Stimulated activated naive CD4-positive, alpha-beta T cell treated with Interleukin-2 at 50 U/mL for 16 hours (primary cell): ENCODE measurements at regions not wholly inside any gene's neighbourhood (a gene's known extent, or its start where the extent isn't known, plus 50 kb on each side); places are given as distances from the start of the nearest gene placed in this dataset.

Source experiments
- DNase-seq: peaks from one replicate; lab custom pipeline; 2025; lab: John Stamatoyannopoulos, UW

DNA sequence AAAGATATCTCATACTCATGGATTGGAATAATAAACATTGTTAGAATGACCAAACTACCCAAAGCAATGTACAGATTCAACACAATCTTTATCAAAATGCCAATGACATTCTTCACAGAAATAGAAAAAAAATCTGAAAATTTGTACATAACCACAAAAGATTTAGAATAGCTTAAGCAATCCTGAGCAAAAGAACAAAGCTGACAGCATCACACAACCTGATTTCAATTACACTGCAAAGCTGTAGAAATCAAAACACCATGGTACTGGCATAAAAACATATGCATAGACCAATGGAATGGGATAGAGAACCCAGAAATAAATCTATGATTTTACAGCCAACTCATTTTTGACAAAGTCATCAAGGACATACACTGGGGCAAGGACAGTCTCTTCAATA is 130.0 kb upstream of the TMEM72 start:
- DNase-seq = no peak

DNA sequence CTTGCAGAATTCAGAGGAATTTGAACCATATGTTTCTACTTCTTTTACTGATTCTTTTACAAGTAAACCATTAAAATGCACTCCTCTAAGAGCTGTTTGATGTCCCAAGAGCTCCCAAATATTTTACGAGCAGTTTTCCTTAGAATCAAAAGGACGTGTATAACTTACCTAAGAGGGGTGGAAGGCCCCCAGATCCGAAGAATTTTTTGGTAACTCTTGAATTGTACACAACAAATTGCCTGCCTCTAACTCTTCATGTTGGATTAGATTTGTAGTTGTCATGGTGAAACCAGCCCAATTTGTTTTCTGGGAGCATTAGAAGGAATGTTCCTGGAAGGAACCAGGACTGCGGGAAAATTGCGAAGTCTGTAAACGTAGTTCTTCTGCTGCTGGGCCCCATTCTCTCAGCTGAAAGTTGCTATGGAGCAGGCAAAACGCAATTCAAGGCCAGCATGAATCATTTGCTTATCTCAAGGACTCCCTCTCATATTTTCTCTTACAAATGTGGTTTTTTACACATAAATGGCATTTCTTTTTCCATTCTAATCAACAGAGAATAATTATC is 124.8 kb upstream of the TMEM72 start:
- DNase-seq = no peak

DNA sequence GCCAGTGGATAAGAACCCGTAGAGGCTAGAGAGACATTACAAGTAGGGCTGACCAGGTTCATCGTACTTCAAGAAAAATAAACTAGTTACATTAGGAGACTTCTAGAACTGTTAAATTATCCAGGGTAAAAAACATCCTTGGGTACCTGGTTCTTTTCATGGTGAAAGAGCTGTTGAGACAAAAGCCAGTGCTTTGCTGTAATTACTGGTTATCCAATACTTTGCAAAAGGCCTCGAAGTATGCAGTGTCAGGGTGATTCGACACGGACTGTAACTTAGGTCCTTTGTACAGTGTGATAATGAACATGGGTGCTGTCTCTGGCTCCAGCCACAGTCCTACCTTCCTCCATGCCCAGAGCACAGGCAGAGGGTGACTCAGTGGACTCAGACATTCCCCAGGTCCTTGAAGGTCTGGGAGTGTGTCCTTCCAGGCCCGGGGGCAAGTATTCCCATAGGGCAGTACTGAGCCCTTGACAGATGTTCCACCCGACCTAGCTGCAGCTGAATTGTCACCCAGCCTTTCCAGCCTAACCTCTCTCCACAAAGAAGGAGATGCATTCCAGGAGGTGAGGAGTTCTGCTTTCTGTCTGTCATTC is 123.6 kb upstream of the TMEM72 start:
- no peak for DNase-seq

DNA sequence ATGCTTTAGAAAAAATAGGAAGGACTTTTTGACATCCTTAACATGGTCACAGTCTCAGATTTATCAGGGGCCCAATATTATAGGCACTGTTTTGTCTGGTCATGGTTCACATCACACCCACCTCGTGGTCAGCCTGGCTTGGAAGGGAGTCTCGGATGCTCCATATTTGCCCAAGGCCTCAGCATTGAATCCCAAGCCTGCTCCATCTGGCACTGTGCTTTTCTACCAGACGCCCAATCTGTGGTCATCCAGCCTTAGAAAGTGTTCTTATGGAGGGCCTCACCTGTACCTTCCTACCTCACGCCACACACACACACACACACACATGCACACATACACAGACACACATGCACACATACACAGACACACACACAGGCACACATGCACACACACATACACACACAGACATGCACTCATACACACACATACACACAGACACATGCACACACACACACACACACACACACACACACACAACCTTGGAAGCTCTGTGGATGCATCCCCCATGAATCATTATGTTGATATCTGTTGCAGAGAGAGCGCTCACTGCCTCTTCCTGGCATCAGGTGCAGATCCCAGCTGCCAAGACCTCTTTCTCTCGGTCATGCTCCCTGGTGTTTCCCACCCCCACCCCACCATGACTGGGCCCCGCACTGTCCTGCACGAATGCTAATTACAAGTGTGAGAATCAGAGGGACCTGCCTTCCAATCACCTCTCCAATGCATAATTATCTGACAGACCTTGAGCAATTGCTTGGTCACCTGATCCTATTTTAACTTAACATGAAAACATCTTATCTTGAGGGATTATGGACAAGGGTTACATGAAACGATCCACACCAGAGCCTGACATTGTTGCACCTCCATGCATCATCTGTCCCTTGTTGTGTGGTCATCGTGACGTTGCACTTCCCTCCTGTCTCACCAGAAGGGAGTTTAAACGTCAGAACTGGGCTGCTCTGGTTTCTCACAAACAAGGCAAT is 122.7 kb upstream of the TMEM72 start:
- no peak for DNase-seq

DNA sequence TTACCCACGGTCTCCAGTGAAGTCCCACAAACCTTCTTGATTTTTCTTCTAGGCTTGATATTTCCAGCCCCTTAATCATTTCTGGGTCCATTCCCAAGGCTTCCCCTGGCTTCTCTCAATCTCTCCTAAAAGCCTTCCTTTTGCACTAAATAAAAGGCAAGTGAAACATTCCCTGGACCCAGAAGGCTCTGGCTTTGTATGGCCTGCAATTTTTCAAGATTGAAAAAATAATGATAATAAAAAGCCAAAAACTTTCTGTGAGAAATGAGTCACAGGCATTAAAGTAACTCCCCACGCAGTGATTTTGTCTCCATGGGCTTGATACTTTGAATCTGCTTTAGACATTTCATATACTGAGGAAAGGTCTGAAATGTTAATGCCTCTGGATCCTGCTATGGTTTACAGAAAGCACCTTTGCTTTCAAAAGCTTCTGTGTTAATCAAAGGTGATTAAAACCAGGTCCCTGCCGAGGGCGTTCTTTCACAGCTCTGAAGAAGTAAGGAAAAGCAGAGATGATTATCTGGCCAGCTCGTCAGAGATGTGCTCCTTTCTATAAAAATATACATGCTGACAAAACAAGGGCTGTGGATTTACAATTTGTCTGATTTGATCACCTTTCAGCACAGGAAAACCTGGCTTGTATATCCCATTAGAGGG is 118.9 kb upstream of the TMEM72 start:
- no peak for DNase-seq

DNA sequence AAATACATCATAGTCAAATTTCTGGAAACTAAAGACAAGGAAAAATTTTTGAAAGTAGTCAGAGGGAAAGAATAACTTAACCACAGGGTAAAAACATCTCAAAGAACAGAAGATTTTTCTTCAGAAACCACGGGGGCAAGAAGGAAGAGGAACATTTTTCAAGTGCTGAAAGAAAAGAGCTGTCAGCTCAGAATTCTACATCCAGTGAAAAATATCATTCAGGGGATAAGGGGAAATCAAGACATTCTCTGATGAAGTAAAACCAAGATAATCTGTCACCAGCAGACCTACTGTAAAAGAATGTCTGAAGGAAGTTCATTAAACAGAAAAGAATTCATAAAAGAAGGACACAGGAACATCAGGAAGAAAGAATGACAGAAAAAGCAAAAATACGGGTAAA is 111.2 kb upstream of the TMEM72 start:
- DNase-seq = no peak

DNA sequence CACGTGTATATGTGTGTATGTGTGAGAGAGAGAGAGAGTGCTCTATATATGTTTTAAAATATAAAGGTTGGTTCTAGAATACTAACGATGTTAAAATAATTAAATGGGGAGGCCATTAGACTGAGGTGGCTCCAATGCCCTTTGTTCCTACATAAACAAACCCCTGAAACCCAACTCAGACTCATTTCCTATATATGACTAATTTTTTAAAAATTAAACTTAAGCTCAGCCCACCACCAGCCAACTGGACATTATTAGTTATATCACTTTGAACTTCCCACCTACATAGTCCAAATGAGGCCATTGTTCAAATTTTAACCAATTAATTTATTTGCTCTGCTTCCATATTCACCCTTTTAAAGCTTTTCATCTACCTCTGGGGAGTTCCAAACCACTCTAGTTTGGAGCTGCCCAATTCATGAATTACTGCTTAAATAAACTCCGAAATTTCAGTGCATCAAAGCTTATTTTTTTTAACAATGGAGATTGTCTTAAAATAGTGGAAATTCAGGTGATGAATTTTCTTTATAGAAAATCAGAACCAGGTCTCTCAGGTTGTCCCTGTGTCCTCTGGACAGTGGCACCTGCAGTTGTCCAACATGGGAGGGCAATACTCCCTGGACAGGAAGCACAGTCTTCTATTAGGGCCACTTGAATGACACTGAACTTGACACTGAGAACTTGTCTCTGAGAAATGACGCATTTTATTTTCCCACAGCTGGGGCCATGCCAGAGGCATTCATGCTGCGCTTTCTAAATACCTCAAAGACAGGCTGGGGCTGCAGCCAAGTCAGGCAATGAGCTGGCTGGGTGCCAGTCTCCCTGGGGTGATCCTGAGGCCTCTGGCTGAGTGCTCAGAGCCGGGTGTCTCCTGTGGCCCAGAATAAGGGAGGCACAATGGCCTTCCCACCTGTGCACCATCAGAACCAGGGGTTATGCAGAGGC is 109.5 kb upstream of the TMEM72 start:
- no peak for DNase-seq

DNA sequence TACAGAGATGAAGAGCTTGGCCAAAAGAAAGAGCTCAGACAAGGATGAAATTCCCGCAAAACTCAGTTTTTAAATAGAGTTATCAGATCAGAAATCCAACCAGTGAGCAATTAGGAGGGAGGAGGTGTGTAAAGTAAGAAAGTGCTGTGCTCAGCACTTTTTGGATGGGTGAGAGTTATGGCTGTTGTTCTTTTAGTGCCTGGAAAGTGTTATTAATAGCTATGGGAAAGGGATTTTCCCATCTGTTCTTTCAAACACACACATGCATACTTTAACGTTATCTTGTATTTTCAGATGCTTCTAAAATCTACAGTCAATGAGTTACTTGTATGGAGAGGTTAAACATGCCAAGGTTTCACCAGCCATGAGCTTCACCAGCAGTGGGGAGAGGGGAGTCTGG is 107.3 kb upstream of the TMEM72 start:
- no peak for DNase-seq

DNA sequence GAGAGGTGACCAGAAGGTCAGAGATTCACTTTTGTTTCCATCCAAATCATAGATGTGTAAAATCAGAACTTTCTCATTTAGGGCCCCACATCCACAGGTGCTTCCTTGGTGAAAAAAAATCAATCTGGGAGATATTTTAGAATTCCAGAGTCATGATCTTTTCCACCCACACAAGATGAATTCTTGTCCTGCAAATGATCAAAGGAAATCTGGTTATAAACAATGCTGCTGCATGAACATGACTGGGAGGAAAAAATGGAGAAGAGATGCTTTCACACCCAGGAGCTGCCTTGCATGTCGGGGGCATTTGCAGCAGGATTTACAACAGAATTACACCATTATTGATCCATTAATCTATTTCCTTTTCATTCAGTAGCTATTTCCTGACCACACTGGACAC is 106.5 kb upstream of the TMEM72 start:
- no peak for DNase-seq

DNA sequence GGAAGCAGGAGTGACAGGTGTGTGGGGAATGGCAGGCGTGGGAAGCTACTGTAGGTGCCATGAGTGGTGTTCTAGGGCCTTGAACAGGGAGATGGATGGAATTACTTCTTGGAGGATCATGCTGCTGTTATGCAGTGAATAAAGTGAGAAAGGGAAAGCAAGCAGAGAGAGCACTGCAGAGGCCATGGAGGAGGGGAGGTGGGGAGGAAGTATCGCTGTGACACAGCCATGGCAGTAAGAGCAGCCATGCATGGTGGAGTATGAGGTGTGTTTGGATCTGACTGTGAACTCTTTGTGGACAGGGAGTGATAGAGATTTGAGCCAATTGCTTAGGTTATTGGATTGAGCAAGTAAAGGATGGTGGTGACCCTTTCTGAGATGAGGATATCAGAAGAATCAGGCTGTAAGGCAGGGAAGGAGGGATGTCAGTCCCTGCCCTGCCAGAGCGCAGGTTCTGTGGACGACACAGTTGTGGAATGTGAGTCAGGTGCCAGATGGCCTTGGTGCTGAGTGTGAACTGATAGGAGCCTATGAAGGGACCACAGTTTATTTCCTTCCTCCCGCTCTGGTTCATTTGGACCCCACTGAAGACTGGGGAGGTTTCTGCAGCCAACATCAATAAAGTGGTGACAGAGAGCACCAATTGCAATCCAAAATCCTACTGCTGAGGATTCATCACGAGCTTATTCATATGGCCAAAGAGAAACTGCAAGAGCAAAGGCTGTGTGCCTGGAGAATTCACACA is 105.5 kb upstream of the TMEM72 start:
- DNase-seq = no peak

DNA sequence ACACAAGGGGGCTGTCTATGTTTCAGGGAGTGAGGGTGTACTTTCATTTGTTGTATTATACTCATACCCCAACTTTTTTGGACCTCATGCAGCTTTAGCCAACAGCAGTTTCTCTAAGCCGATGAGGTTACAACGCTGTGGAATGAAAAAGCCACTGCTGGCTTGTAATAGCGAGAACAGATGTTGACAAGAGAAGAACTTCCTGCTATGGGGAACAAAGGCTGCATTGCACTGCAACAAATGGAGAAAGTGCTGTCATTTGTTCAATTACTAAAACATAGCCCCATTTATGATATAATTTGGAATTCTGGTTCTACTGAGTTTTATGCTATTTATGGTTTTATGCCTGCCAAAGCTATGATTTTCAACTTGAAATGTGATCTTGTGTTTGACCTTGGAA is 104.2 kb upstream of the TMEM72 start:
- no peak for DNase-seq

DNA sequence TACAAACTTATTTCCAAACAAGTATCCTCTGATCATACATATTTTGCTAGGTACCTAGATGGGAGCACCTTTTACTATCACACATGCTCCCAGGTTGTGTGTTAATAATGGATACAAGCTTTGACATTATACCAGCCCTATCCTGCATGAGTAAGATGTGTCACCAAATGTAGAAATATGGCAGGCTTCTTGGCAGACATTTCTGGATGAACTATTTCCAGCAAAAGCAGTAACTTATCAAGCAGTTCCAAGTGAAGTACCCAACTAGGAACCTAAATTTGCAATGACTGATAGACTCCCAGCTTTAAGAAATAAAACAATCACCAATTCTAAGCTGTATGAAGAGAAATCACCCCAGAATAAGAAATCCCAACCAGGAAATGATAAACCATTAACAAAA is 103.7 kb upstream of the TMEM72 start:
- DNase-seq = no peak

DNA sequence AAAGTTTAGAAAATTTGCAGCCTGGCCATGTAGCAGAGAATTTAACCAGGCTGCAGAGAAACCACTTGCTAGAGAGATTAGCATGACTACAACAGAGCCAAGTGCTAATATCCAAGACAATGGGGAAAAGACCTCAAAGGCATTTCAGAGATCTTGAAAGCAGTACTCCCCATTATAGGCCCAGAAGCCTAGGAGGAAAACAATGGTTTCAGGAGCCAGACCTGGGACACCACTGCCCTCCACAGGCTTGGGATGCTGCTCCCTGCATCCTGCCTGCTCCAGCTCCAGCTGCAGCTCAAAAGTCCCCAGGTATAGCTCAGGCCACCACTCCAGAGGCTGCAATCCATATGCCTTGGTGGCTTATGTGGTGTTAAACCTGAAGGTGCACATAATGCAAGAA is 101.5 kb upstream of the TMEM72 start:
- DNase-seq = no peak

DNA sequence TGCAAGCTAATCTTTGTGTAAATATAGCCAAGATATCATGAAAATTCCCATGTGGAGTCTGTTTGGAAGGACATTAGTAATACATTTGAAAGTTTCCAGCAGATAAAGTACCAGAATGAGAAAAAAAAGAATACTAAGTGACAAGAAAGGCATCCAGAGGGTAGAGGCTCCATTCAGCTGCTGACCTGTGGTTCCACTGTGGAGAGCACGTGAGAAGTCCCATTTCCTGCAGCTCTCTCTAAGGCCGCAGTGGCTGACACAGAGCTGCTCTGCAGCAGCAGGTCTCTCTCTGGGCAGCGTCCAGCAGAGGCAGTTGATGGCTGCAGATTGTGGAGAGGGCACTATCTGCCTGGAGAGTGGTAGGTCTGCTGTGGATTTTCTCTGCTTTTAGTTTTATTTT is 100.1 kb upstream of the TMEM72 start:
- no peak for DNase-seq

DNA sequence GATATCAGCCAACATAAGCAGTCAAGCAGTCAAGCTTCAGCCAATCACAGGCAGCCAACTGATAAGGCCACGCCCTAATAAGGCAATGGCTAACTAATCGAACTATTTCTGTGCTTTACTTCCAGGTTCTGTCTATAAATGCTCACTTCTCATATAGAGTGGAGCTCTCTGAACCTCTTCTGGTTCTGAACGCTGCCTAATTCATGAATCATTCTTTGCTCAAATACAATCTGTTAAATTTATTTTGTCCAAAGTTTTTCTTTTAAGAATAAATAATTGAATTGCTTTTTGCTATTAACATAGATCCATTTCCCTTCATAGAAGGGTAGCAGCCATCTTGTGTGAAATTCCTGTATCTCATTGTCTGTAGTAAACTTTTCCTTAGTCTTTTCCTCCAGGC is 97.9 kb upstream of the TMEM72 start:
- no peak for DNase-seq

DNA sequence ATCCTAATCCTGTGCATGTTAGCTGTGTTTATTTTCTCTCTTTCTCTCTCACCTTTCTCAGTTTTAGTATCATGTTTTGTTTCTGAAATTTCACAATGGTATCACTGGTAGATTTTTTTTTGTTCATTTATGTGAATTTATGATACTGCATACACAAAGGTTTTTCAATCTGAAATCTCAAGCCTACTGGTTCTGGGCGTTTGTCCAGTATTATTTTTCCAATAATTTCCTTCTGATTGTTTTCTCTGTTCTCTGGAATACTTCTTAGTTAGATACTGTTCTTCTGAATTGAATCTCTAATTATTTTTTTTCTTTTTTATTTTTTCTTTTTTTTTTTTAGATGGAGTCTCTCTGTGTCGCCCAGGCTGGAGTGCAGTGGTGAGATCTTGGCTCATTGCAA is 96.2 kb upstream of the TMEM72 start:
- DNase-seq = no peak

DNA sequence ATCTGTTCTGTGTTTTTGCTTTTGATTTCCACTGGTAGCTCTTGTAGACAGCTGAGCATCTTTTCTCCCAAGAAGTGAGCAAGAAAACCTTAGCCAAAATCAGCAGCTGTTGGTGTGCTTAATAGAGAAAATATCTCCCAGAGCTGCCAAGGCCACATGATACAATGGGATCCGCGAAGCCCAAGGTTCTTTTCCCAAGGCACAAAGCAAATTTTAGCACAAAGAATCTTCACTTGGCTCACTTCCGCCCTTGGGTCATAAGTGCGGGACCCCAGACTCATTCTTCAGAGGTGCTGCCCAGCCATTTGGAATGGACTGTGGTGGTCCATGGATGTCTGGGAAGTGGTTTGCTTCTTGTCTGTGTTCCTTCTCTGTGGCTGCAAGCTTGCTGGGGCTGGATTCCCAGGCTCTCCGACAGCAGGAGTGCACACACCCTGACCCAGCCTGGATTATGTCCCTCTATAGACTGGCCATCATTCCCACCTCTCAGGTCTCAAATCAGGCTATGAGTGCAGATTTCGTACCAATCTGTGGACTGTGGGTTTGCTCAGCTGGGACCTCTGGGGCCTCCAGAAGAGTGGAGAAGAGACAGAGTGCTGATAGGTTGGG is 93.0 kb upstream of the TMEM72 start:
- DNase-seq = no peak

DNA sequence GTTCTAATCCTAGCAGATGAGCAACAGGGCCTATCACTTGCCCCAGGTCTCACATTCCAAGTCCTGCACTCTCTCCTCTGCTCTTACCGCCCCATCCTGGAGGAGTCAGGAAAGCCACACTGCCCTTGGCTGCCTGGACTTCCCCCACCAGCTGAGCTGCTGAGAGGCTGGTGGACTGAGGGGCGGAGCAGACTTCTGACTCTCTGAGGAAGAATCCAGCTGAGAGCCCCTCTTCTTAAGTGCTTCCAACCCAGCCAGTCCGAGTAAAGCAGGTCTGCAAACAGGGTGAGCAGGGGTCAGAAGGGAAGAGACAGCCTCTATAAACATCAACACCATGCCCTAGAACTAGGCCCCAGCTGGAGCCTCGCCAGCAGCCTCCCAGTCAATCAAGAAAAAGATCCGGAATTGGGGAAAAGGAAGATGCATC is 92.4 kb upstream of the TMEM72 start:
- DNase-seq = no peak

DNA sequence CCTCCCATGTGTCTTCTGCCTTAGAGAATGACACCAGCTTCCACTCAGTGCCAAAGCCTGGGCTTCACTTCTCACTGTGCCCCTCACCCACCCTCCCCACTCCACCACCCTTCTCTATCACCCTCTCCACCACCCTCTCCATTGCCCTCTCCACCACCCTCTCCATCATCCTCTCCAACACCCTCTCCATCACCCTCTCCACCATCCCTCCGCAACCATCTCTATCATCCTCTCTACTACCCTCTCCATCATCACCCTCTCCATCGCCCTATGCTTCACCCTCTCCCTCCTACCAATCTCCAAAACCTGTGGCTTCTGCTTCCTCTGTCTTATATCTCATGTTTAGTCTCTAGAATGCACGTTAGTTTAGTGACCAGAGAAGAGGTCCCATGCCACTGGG is 91.0 kb upstream of the TMEM72 start:
- DNase-seq = no peak

DNA sequence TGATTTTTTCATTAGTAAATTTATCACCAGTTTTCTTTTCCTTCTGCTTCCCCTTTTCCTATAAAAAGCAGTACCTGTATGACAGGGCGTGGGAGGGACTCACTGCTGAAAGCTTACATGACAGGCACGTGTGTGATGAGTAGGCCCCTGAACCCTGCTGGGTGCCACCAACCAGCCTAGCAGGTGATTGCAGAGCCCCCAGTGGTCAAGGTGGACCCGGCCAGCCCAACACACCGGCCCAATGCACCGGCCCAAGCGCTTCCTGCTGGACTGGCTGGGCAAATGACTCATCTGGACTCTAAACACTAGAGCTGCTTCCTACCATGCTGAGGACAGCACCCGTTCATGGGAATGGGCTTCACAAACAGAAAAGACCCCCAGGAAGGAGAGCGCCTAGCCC is 89.8 kb upstream of the TMEM72 start:
- no peak for DNase-seq
